Loucy (cell line): ENCODE measurements at regions not wholly inside any gene's neighbourhood (a gene's known extent, or its start where the extent isn't known, plus 50 kb on each side); places are given as distances from the start of the nearest gene placed in this dataset.

Experiments used
- H2AFZ ChIP-seq: fragments of 200-600 bp; sonication (generic); 2 replicates; pipeline ENCODE4 v1.6.0; 2016; ENCODE audit warnings: antibody characterized with exemption, mild to moderate bottlenecking, low read length, moderate library complexity
- H3F3A ChIP-seq: fragments of 200-600 bp; 2 replicates; pipeline ENCODE4 v1.6.0; 2016; ENCODE audit warnings: antibody characterized with exemption, low read depth, mild to moderate bottlenecking
- H3K27me3 ChIP-seq: fragments of 200-600 bp; sonication (generic); 2 replicates; pipeline ENCODE4 v1.6.1; 2014; ENCODE audit warnings: low read length, mild to moderate bottlenecking; ENCODE audit not compliant: insufficient read depth, poor library complexity, severe bottlenecking
- H3K36me3 ChIP-seq: fragments of 200-600 bp; sonication (generic); 2 replicates; pipeline ENCODE4 v1.6.1; 2016; ENCODE audit warnings: low read length; ENCODE audit not compliant: insufficient read depth
- H3K4me1 ChIP-seq: fragments of 200-600 bp; sonication (generic); 2 replicates; pipeline ENCODE4 v1.5.1; 2014; ENCODE audit warnings: low read length, mild to moderate bottlenecking; ENCODE audit not compliant: insufficient read depth, poor library complexity, severe bottlenecking
- H3K4me2 ChIP-seq: fragments of 200-600 bp; sonication (generic); 2 replicates; pipeline ENCODE4 v1.6.0; 2014; ENCODE audit warnings: antibody characterized with exemption, low read length, low read depth, mild to moderate bottlenecking; ENCODE audit not compliant: poor library complexity, severe bottlenecking
- H3K4me3 ChIP-seq: fragments of 200-600 bp; sonication (generic); 2 replicates; pipeline ENCODE4 v1.5.1; 2014; ENCODE audit warnings: low read length, mild to moderate bottlenecking, mixed read lengths; ENCODE audit not compliant: poor library complexity, severe bottlenecking
- H3K79me2 ChIP-seq: fragments of 200-600 bp; sonication (generic); 2 replicates; pipeline ENCODE4 v1.6.1; 2014; ENCODE audit warnings: low read length; ENCODE audit not compliant: insufficient read depth
- H3K9ac ChIP-seq: fragments of 200-600 bp; sonication (generic); 2 replicates; pipeline ENCODE4 v1.6.0; 2014; ENCODE audit warnings: mild to moderate bottlenecking, low read depth, low read length, moderate library complexity; ENCODE audit not compliant: poor library complexity, severe bottlenecking
- H3K9me2 ChIP-seq: fragments of 200-600 bp; sonication (generic); replicated peaks from 2 replicates; pipeline ENCODE4 v1.6.1; 2016; ENCODE audit warnings: low read depth, low read length, mixed read lengths
- H3K9me3 ChIP-seq: fragments of 200-600 bp; sonication (generic); 2 replicates; pipeline ENCODE4 v1.6.1; 2014; ENCODE audit warnings: mild to moderate bottlenecking, antibody characterized with exemption, low read length, low read depth; ENCODE audit not compliant: insufficient read depth
- H4K20me1 ChIP-seq: fragments of 200-600 bp; sonication (generic); 2 replicates; pipeline ENCODE4 v1.6.0; 2014; ENCODE audit warnings: antibody characterized with exemption, low read length, mild to moderate bottlenecking; ENCODE audit not compliant: insufficient read depth, poor library complexity, severe bottlenecking
- EZH2phosphoT487 ChIP-seq: fragments of 200-600 bp; IDR thresholded peaks from 2 replicates; pipeline ENCODE4 v1.6.1; 2018; ENCODE audit warnings: antibody characterized with exemption, mild to moderate bottlenecking, moderate library complexity, borderline replicate concordance
- TF ChIP-seq, protein P1 (sequence below): fragments of 200-600 bp; sonication (generic); conservative IDR thresholded peaks from 2 replicates; pipeline ENCODE4 v1.5.1; 2014; ENCODE audit warnings: mild to moderate bottlenecking, antibody characterized with exemption, low read length

- Histone ChIP-seq H3K27me3 (no peaks in the 10 kb centered on the region), H3F3A (no peaks in the 10 kb centered on the region), H3K4me3 (no peak overlapping the region), H3K4me2 (no peak overlapping the region), H3K9me2 (no peaks in the 10 kb centered on the region), H3K9ac (no peak overlapping the region), H3K36me3 (no peaks in the 10 kb centered on the region), H2AFZ (no peak overlapping the region), H3K4me1 (no peaks in the 10 kb centered on the region), H4K20me1 (no peaks in the 10 kb centered on the region), H3K79me2 (no peaks in the 10 kb centered on the region), H3K9me3 (no peaks in the 10 kb centered on the region)
- TF ChIP-seq, protein P1, sequence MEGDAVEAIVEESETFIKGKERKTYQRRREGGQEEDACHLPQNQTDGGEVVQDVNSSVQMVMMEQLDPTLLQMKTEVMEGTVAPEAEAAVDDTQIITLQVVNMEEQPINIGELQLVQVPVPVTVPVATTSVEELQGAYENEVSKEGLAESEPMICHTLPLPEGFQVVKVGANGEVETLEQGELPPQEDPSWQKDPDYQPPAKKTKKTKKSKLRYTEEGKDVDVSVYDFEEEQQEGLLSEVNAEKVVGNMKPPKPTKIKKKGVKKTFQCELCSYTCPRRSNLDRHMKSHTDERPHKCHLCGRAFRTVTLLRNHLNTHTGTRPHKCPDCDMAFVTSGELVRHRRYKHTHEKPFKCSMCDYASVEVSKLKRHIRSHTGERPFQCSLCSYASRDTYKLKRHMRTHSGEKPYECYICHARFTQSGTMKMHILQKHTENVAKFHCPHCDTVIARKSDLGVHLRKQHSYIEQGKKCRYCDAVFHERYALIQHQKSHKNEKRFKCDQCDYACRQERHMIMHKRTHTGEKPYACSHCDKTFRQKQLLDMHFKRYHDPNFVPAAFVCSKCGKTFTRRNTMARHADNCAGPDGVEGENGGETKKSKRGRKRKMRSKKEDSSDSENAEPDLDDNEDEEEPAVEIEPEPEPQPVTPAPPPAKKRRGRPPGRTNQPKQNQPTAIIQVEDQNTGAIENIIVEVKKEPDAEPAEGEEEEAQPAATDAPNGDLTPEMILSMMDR = no peak
- TF ChIP-seq EZH2phosphoT487 = no peak
Observed at GRCh38 chr3:95354489-95354888, 1291.6 kb downstream of the NSUN3 start.

DNA sequence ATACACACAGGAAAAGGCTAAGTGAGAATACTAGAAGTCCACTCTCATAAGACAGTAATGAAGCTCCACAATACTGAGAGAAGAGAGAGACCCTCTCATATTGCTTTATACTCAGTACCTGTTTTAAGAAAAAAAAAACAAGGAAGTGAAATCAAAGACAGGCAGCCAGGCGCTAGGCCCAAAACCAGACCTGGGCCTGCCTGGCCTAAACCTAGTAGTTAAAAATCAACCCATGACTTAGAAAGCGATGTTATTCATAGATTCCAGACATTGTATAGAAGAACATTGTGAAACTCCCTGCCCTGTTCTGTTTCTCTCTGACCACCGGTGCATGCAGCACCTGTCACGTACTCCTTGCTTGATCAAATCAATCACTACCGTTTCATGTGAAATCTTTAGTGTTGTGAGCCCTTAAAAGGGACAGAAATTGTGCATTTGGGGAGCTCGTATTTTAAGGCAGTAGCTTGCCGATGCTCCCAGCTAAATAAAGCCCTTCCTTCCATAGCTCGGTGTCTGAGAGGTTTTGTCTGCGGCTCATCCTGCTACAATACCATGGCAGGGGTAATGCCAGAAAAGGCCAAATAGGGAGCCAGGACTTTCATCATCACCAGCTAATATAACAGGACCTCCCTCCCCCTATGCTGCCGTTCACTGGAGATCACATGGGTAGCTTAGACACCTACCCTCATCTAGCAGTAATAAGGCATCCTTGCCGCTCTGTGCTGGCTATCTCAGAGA is 1294.1 kb downstream of the NSUN3 start:
- Histone ChIP-seq H4K20me1 (no peaks in the 10 kb centered on the region), H3F3A (no peaks in the 10 kb centered on the region), H2AFZ (no peak overlapping the region), H3K4me3 (no peak overlapping the region), H3K36me3 (no peaks in the 10 kb centered on the region), H3K4me2 (no peak overlapping the region), H3K9me3 (no peaks in the 10 kb centered on the region), H3K27me3 (no peaks in the 10 kb centered on the region), H3K4me1 (no peaks in the 10 kb centered on the region), H3K9me2 (no peaks in the 10 kb centered on the region), H3K9ac (no peak overlapping the region), H3K79me2 (no peaks in the 10 kb centered on the region)
- TF ChIP-seq, protein P1 = no peak
- TF ChIP-seq EZH2phosphoT487 = no peak

DNA sequence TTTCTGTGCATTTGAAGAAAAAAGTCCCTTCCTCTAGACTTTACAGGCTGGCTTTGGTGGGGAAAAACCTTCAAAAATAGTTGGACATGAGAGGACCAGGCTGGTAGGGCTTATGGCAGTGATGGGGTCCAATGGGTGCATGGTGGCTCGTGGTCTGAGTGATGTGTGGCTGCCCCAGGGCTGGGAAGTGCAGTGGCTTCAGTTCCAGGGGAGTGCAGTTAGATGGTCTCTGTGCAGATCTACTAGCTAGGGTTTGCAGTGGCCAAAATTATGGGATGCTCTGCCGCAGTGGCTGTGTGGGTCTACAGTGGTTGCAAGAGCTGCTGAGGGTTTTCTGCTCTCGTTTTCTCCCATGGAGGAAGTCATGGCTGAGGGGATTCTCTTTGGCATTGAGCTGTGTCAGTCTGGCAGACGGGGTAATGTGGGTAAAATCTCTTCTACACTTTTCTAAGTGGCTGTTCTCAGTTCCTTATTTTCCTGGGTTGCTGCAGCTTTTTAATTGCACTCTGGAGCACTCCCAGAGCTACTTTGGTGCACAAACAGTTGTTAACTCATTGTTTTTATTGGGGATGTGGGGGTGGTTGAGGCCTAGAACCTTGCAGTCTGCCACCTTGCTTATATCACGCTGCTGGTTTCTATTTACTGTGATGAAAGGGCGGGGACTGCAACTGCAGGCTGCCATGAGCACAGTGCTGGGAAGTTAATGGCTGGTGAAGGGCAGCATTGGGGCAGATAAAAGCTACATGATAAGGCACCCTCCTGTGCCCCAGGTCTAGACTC is 1324.6 kb downstream of the NSUN3 start:
- Histone ChIP-seq H3K27me3 (no peaks in the 10 kb centered on the region), H2AFZ (no peak overlapping the region), H4K20me1 (no peaks in the 10 kb centered on the region), H3K4me2 (no peak overlapping the region), H3K4me1 (no peaks in the 10 kb centered on the region), H3K9me2 (no peaks in the 10 kb centered on the region), H3K79me2 (no peaks in the 10 kb centered on the region), H3K36me3 (no peaks in the 10 kb centered on the region), H3K9ac (no peak overlapping the region), H3F3A (no peaks in the 10 kb centered on the region), H3K9me3 (no peaks in the 10 kb centered on the region), H3K4me3 (no peak overlapping the region)
- TF ChIP-seq, protein P1 = no peak
- TF ChIP-seq EZH2phosphoT487 = no peak
